ENCODE measurements at regions not wholly inside any gene's neighbourhood (a gene's known extent, or its start where the extent isn't known, plus 50 kb on each side); places are given as distances from the start of the nearest gene placed in this dataset.

GRCh38 chr4:65917486-65917885 lies 247.2 kb upstream of the EPHA5 start:
- no peak for DNase-seq (ENCODE audit: low read depth)

- DNase-seq (ENCODE audit: low read depth) = no peak
Measured at GRCh38 chr4:65911720-65912119, 241.4 kb upstream of the EPHA5 start.

GRCh38 chr4:65893957-65894755 lies 223.9 kb upstream of the EPHA5 start:
- DNase-seq (ENCODE audit: low read depth) = no peak

GRCh38 chr4:65893271-65893670 lies 223.0 kb upstream of the EPHA5 start:
- DNase-seq (ENCODE audit: low read depth) = no peak

- DNase-seq (ENCODE audit: low read depth) = no peak
Measured at GRCh38 chr4:65880594-65880993, 210.3 kb upstream of the EPHA5 start.

- DNase-seq (ENCODE audit: low read depth) = no peak
Measured at GRCh38 chr4:65868096-65868824, 198.0 kb upstream of the EPHA5 start.

GRCh38 chr4:65865489-65865888 lies 195.2 kb upstream of the EPHA5 start:
- DNase-seq (ENCODE audit: low read depth) = no peak

GRCh38 chr4:65861993-65862392 lies 191.7 kb upstream of the EPHA5 start:
- no peak for DNase-seq (ENCODE audit: low read depth)

GRCh38 chr4:65845199-65845773 lies 175.0 kb upstream of the EPHA5 start:
- no peak for DNase-seq (ENCODE audit: low read depth)

- no peak for DNase-seq (ENCODE audit: low read depth)
Measured at GRCh38 chr4:65839164-65839931, 169.1 kb upstream of the EPHA5 start.

- no peak for DNase-seq (ENCODE audit: low read depth)
Measured at GRCh38 chr4:65834707-65835106, 164.4 kb upstream of the EPHA5 start.

- no peak for DNase-seq (ENCODE audit: low read depth)
Measured at GRCh38 chr4:65831828-65832227, 161.5 kb upstream of the EPHA5 start.

GRCh38 chr4:65825116-65825753 lies 154.9 kb upstream of the EPHA5 start:
- no peak for DNase-seq (ENCODE audit: low read depth)

- no peak for DNase-seq (ENCODE audit: low read depth)
Measured at GRCh38 chr4:65819192-65819591, 148.9 kb upstream of the EPHA5 start.

GRCh38 chr4:65805936-65806335 lies 135.6 kb upstream of the EPHA5 start:
- no peak for DNase-seq (ENCODE audit: low read depth)

- no peak for DNase-seq (ENCODE audit: low read depth)
Measured at GRCh38 chr4:65799513-65799912, 129.2 kb upstream of the EPHA5 start.

GRCh38 chr4:65798498-65799127 lies 128.3 kb upstream of the EPHA5 start:
- no peak for DNase-seq (ENCODE audit: low read depth)

GRCh38 chr4:65791812-65792308 lies 121.6 kb upstream of the EPHA5 start:
- DNase-seq (ENCODE audit: low read depth) = no peak

GRCh38 chr4:65791111-65791811 lies 121.0 kb upstream of the EPHA5 start:
- no peak for DNase-seq (ENCODE audit: low read depth)

GRCh38 chr4:65789805-65790204 lies 119.5 kb upstream of the EPHA5 start:
- DNase-seq (ENCODE audit: low read depth) = no peak

Data from T follicular helper cell (primary cell).